GM12878 (cell line): ENCODE measurements at regions not wholly inside any gene's neighbourhood (a gene's known extent, or its start where the extent isn't known, plus 50 kb on each side); places are given as distances from the start of the nearest gene placed in this dataset.

ENCODE experiments used
- ATAC-seq: fragments of 200-7000 bp; cut with Tn5 transposase; 3 replicates; pipeline ENCODE4 v1.9.1; 2020; ENCODE audit warnings: mild to moderate bottlenecking, moderate library complexity
- BruUV-seq: library from RNA; stranded (reverse); fragments of 400-500 nt; replicated peaks from 2 replicates; lab custom pipeline; 2021; lab: Mats Ljungman, UMichigan
- CTCF ChIA-PET: fragments of 300-600 bp; sonication (Branson Sonifier 250); formaldehyde crosslinking; extraction: SDS; loops from one replicate; lab custom pipeline; 2021; ENCODE audit warnings: inconsistent platforms; lab: Yijun Ruan, JAX
- POLR2A ChIA-PET: fragments of 350-600 bp; formaldehyde crosslinking; extraction: SDS; loops from one replicate; lab custom pipeline; 2021; ENCODE audit warnings: inconsistent platforms; lab: Charles Lee
- RAD21 ChIA-PET: fragments of 300-600 bp; sonication (Branson Sonifier 250); formaldehyde crosslinking; loops from one replicate; lab custom pipeline; 2023; ENCODE audit warnings: antibody characterized with exemption; ENCODE audit not compliant: unreplicated experiment; lab: Charles Lee
- SMC1A ChIA-PET: fragments of 300-600 bp; sonication (Branson Sonifier 250); formaldehyde crosslinking; loops from one replicate; lab custom pipeline; 2023; ENCODE audit not compliant: unreplicated experiment, uncharacterized antibody; lab: Charles Lee
- DNase-seq: peaks from one replicate; pipeline ENCODE4 v3.0.0-alpha.2; 2011; ENCODE audit warnings: low read depth, low spot score
- FAIRE-seq: peaks from 3 replicates; lab custom pipeline; 2011; peaks lifted over from hg19 to GRCh38; lab: Jason Lieb, UNC
- H2AFZ ChIP-seq: 2 replicates; pipeline ENCODE4 v1.6.0; 2011; ENCODE audit warnings: low read depth, low read length, control low read depth; ENCODE audit not compliant: control insufficient read depth
- H3K27ac ChIP-seq: 2 replicates; pipeline ENCODE4 v1.5.1; 2011; ENCODE audit warnings: control low read depth; ENCODE audit not compliant: control insufficient read depth, insufficient read depth
- H3K27me3 ChIP-seq, 2 experiments: replicated peaks in 1 of 2; 2 replicates each; pipeline versions ENCODE4 v1.6.0 to v1.6.1; 2011; ENCODE audit warnings: low read length in 1 of 2; ENCODE audit not compliant: control insufficient read depth in 2 of 2, insufficient read depth in 2 of 2
- H3K36me3 ChIP-seq, 2 experiments: 2 replicates each; pipeline ENCODE4 v1.5.1; 2011; ENCODE audit warnings: low read length in 1 of 2; ENCODE audit not compliant: control insufficient read depth in 2 of 2, insufficient read depth in 2 of 2
- H3K4me1 ChIP-seq: 2 replicates; pipeline ENCODE4 v1.6.1; 2011; ENCODE audit warnings: mild to moderate bottlenecking, low read length, moderate library complexity, mixed read lengths; ENCODE audit not compliant: control insufficient read depth, insufficient read depth
- H3K4me2 ChIP-seq: 2 replicates; pipeline ENCODE4 v1.6.0; 2011; ENCODE audit warnings: control low read depth; ENCODE audit not compliant: control insufficient read depth, insufficient read depth
- H3K4me3 ChIP-seq: fragments of 200-600 bp; sonication (generic); 2 replicates; pipeline ENCODE4 v1.5.1; 2016
- H3K79me2 ChIP-seq: 2 replicates; pipeline ENCODE4 v1.6.0; 2011; ENCODE audit warnings: low read length; ENCODE audit not compliant: control insufficient read depth, insufficient read depth
- H3K9ac ChIP-seq: 2 replicates; pipeline ENCODE4 v1.8.0; 2011; ENCODE audit warnings: low read length, control low read depth, mixed read lengths; ENCODE audit not compliant: control insufficient read depth, insufficient read depth
- H3K9me3 ChIP-seq: replicated peaks from 3 replicates; pipeline ENCODE4 v1.5.1; 2011; ENCODE audit warnings: mild to moderate bottlenecking, low read length; ENCODE audit not compliant: control insufficient read depth, insufficient read depth
- H4K20me1 ChIP-seq: 2 replicates; pipeline ENCODE4 v1.6.0; 2011; ENCODE audit not compliant: control insufficient read depth, insufficient read depth
- BCL11A ChIP-seq: IDR thresholded peaks from 2 replicates; pipeline ENCODE4 v1.6.1; 2011; ENCODE audit warnings: low read depth, low read length
- GABPA ChIP-seq: IDR thresholded peaks from 2 replicates; pipeline ENCODE4 v1.6.1; 2014; ENCODE audit warnings: antibody characterized with exemption, low read depth, mild to moderate bottlenecking, inconsistent platforms
- IRF5 ChIP-seq: fragments of 450-650 bp; IDR thresholded peaks from 2 replicates; pipeline ENCODE4 v1.6.1; 2017; ENCODE audit warnings: borderline replicate concordance
- KAT2A ChIP-seq: conservative IDR thresholded peaks from 2 replicates; pipeline ENCODE4 v1.6.1; 2011; ENCODE audit warnings: low read depth, low read length; ENCODE audit not compliant: control insufficient read depth
- MEF2A ChIP-seq: IDR thresholded peaks from 2 replicates; pipeline ENCODE4 v1.6.1; 2011; ENCODE audit warnings: low read depth, mild to moderate bottlenecking, low read length, moderate library complexity; ENCODE audit not compliant: insufficient read depth
- NKRF ChIP-seq: fragments of 450-650 bp; conservative IDR thresholded peaks from 2 replicates; pipeline ENCODE4 v1.6.1; 2017; ENCODE audit warnings: mild to moderate bottlenecking, moderate library complexity
- PAX5 ChIP-seq: IDR thresholded peaks from 2 replicates; pipeline ENCODE4 v1.6.1; 2011; ENCODE audit warnings: low read depth, low read length, borderline replicate concordance
- POLR2AphosphoS5 ChIP-seq: IDR thresholded peaks from 2 replicates; pipeline ENCODE4 v1.6.1; 2011; ENCODE audit warnings: mild to moderate bottlenecking, low read length, inconsistent platforms
- SMAD5 ChIP-seq: IDR thresholded peaks from 2 replicates; pipeline ENCODE4 v1.6.1; 2016; ENCODE audit warnings: antibody characterized with exemption, low read depth
- TCF3 ChIP-seq: IDR thresholded peaks from 2 replicates; pipeline ENCODE4 v1.6.1; 2012; ENCODE audit warnings: low read depth, mild to moderate bottlenecking, low read length, borderline replicate concordance; ENCODE audit not compliant: insufficient read depth
- TCF7 ChIP-seq: IDR thresholded peaks from 2 replicates; pipeline ENCODE4 v1.6.1; 2014; ENCODE audit warnings: antibody characterized with exemption, borderline replicate concordance
- ZNF217 ChIP-seq: fragments of 450-650 bp; IDR thresholded peaks from 2 replicates; pipeline ENCODE4 v1.6.1; 2017; ENCODE audit warnings: antibody characterized with exemption, mild to moderate bottlenecking
- WGBS: methylation state at CpG from one replicate; pipeline ENCODE4 v1.1.6; 2016; ENCODE audit warnings: low lambda C conversion rate; ENCODE audit not compliant: insufficient replicate concordance, insufficient coverage; ENCODE audit errors: missing lambda C conversion rate; 5-methylcytosine and 5-hydroxymethylcytosine counted together
- in situ Hi-C: fragments of 300-500 bp; cut with MboI; formaldehyde crosslinking; loops from 9 replicates; pipeline ENCODE4 v1.14.3; 2018; ENCODE audit warnings: mixed read lengths
- intact Hi-C: fragments of 100-400 bp; cut with micrococcal nuclease; formaldehyde crosslinking; loops from one replicate; pipeline ENCODE4 v1.14.2; 2022; ENCODE audit not compliant: unreplicated experiment
- TF ChIP-seq, protein P1 (sequence below): fragments of 450-650 bp; IDR thresholded peaks from 2 replicates; pipeline ENCODE4 v1.6.1; 2016; ENCODE audit warnings: mild to moderate bottlenecking, moderate library complexity, borderline replicate concordance
- TF ChIP-seq, protein P2 (sequence below): fragments of 450-650 bp; formaldehyde crosslinking; IDR thresholded peaks from 2 replicates; pipeline ENCODE4 v1.5.0; 2022; ENCODE audit warnings: mild to moderate bottlenecking, missing genetic modification characterization

- TF ChIP-seq, protein P1, sequence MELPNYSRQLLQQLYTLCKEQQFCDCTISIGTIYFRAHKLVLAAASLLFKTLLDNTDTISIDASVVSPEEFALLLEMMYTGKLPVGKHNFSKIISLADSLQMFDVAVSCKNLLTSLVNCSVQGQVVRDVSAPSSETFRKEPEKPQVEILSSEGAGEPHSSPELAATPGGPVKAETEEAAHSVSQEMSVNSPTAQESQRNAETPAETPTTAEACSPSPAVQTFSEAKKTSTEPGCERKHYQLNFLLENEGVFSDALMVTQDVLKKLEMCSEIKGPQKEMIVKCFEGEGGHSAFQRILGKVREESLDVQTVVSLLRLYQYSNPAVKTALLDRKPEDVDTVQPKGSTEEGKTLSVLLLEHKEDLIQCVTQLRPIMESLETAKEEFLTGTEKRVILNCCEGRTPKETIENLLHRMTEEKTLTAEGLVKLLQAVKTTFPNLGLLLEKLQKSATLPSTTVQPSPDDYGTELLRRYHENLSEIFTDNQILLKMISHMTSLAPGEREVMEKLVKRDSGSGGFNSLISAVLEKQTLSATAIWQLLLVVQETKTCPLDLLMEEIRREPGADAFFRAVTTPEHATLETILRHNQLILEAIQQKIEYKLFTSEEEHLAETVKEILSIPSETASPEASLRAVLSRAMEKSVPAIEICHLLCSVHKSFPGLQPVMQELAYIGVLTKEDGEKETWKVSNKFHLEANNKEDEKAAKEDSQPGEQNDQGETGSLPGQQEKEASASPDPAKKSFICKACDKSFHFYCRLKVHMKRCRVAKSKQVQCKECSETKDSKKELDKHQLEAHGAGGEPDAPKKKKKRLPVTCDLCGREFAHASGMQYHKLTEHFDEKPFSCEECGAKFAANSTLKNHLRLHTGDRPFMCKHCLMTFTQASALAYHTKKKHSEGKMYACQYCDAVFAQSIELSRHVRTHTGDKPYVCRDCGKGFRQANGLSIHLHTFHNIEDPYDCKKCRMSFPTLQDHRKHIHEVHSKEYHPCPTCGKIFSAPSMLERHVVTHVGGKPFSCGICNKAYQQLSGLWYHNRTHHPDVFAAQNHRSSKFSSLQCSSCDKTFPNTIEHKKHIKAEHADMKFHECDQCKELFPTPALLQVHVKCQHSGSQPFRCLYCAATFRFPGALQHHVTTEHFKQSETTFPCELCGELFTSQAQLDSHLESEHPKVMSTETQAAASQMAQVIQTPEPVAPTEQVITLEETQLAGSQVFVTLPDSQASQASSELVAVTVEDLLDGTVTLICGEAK = no peak
- TF ChIP-seq TCF7 = no peak
- TF ChIP-seq IRF5 = no peak
- no peak for TF ChIP-seq PAX5
- TF ChIP-seq GABPA = no peak
- no peak for TF ChIP-seq BCL11A
These were observed 759.7 kb downstream of the NTRK3 start (continued) for GRCh38 chr15:87496795-87497194.

- 4% methylated on average over 2 of the region's 2 CpGs for WGBS
- SMC1A ChIA-PET = interaction anchor here (1.9 kb wide), 1 partner anchor 9 kb away, joined by 4 read pairs; no protein-coding TSS in a partner anchor
- no peaks in the 10 kb centered on the region for H3K36me3 ChIP-seq
- RAD21 ChIA-PET = no interaction called here
- no peak overlapping the region for H3K27ac ChIP-seq
- intact Hi-C loops = no loop called here
- H2AFZ ChIP-seq = no peak overlapping the region
- CTCF ChIA-PET = interaction anchor here (0.7 kb wide), 1 partner anchor 317 kb away, joined by 3 read pairs; no protein-coding TSS in a partner anchor
- no peak overlapping the region for H3K4me3 ChIP-seq
- BruUV-seq = no TSS peak
- FAIRE-seq (no peak), DNase-seq (no peak), ATAC-seq (no peak)
- no peak overlapping the region for H3K4me2 ChIP-seq
- in situ Hi-C loops = no loop called here
- no peak overlapping the region for H3K9ac ChIP-seq
- no peaks in the 10 kb centered on the region for H4K20me1 ChIP-seq
- no peaks in the 10 kb centered on the region for H3K4me1 ChIP-seq
- H3K9me3 ChIP-seq = no peaks in the 10 kb centered on the region
- POLR2A ChIA-PET = no interaction called here
- no peaks in the 10 kb centered on the region for H3K79me2 ChIP-seq
- no peaks in the 10 kb centered on the region for H3K27me3 ChIP-seq
- TF ChIP-seq SMAD5 = no peak
- no peak for TF ChIP-seq ZNF217
- no peak for TF ChIP-seq NKRF
- TF ChIP-seq, protein P2, sequence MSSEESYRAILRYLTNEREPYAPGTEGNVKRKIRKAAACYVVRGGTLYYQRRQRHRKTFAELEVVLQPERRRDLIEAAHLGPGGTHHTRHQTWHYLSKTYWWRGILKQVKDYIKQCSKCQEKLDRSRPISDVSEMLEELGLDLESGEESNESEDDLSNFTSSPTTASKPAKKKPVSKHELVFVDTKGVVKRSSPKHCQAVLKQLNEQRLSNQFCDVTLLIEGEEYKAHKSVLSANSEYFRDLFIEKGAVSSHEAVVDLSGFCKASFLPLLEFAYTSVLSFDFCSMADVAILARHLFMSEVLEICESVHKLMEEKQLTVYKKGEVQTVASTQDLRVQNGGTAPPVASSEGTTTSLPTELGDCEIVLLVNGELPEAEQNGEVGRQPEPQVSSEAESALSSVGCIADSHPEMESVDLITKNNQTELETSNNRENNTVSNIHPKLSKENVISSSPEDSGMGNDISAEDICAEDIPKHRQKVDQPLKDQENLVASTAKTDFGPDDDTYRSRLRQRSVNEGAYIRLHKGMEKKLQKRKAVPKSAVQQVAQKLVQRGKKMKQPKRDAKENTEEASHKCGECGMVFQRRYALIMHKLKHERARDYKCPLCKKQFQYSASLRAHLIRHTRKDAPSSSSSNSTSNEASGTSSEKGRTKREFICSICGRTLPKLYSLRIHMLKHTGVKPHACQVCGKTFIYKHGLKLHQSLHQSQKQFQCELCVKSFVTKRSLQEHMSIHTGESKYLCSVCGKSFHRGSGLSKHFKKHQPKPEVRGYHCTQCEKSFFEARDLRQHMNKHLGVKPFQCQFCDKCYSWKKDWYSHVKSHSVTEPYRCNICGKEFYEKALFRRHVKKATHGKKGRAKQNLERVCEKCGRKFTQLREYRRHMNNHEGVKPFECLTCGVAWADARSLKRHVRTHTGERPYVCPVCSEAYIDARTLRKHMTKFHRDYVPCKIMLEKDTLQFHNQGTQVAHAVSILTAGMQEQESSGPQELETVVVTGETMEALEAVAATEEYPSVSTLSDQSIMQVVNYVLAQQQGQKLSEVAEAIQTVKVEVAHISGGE (CRISPR knock-in tag) = no peak
- TF ChIP-seq KAT2A = no peak
- TF ChIP-seq TCF3 = no peak
- TF ChIP-seq MEF2A = no peak
- no peak for TF ChIP-seq POLR2AphosphoS5
These were observed 760.4 kb downstream of the NTRK3 start for GRCh38 chr15:87496109-87496508.
